Esophagus squamous epithelium (tissue), 5 donors: ENCODE measurements at regions not wholly inside any gene's neighbourhood (a gene's known extent, or its start where the extent isn't known, plus 50 kb on each side); places are given as distances from the start of the nearest gene placed in this dataset.

Experiments
- DNase-seq: peaks from one replicate; lab custom pipeline; 2025; lab: John Stamatoyannopoulos, UW
- H3K27ac ChIP-seq, 4 donors: fragments of 200-600 bp; sonication (generic); one replicate each; pipeline ENCODE4 v1.5.1; 2016 to 2019; ENCODE audit warnings: mild to moderate bottlenecking in 1 of 4
- H3K27me3 ChIP-seq, 4 donors: fragments of 200-600 bp; sonication (generic); 1 replicate in 3 of 4; 2 replicates in 1 of 4; pipeline versions ENCODE4 v1.5.1 to v1.6.0; 2017 to 2021; ENCODE audit warnings: antibody characterized with exemption in 1 of 4
- H3K36me3 ChIP-seq, 3 donors: fragments of 200-600 bp; sonication (generic); one replicate each; pipeline ENCODE4 v1.5.1; 2016 to 2019
- H3K4me1 ChIP-seq, 3 donors: fragments of 200-600 bp; sonication (generic); one replicate each; pipeline ENCODE4 v1.5.1; 2017 to 2019
- H3K4me3 ChIP-seq, 4 donors: fragments of 200-600 bp; sonication (generic); 1 replicate in 3 of 4; 2 replicates in 1 of 4; pipeline ENCODE4 v1.5.1; 2016 to 2019; ENCODE audit warnings: mild to moderate bottlenecking in 2 of 4, moderate library complexity in 1 of 4
- H3K9me3 ChIP-seq, 3 donors: fragments of 200-600 bp; sonication (generic); one replicate each; pipeline ENCODE4 v1.5.1; 2016 to 2019
- POLR2A ChIP-seq, 4 donors: fragments of 450-650 bp; IDR thresholded peaks; one replicate each; pipeline ENCODE4 v1.6.1; 2017; ENCODE audit warnings: antibody characterized with exemption in 4 of 4, mild to moderate bottlenecking in 4 of 4, moderate library complexity in 3 of 4
- WGBS, 2 donors: methylation state at CpG; one replicate each; pipeline ENCODE4 v1.1.5; 2018; 5-methylcytosine and 5-hydroxymethylcytosine counted together
- intact Hi-C: fragments of 100-400 bp; cut with DNase I; formaldehyde crosslinking; loops from one replicate; pipeline ENCODE4 v1.15.0; 2022
- TF ChIP-seq, protein P1 (sequence below), 6 experiments: fragments of 450-650 bp in 4 of 6; fragments of 200-600 bp in 2 of 6; sonication (generic) in 2 of 6; IDR thresholded peaks; one replicate each; pipeline ENCODE4 v1.5.1; 2016 to 2019; ENCODE audit warnings: antibody characterized with exemption in 6 of 6, mild to moderate bottlenecking in 4 of 6, moderate library complexity in 4 of 6
- donor health status: DM: yes; HTN: yes; CAD: no.

- Histone ChIP-seq H3K9me3 (no peaks in the 10 kb centered on the region), H3K27ac (no peak overlapping the region), H3K36me3 (no peaks in the 10 kb centered on the region), H3K4me1 (no peaks in the 10 kb centered on the region), H3K4me3 (no peak overlapping the region), H3K27me3 (no peaks in the 10 kb centered on the region)
- intact Hi-C loops = no loop called here
- DNase-seq = no peak
- no peak for TF ChIP-seq POLR2A (IDR thresholded peaks at IDR 0.05)
- WGBS, 2 donors = 23 to 41% methylated on average over 8 of the region's 8 CpGs
These were observed 1124.2 kb upstream of the WWC1 start for GRCh38 chr5:167167191-167167795.

DNA sequence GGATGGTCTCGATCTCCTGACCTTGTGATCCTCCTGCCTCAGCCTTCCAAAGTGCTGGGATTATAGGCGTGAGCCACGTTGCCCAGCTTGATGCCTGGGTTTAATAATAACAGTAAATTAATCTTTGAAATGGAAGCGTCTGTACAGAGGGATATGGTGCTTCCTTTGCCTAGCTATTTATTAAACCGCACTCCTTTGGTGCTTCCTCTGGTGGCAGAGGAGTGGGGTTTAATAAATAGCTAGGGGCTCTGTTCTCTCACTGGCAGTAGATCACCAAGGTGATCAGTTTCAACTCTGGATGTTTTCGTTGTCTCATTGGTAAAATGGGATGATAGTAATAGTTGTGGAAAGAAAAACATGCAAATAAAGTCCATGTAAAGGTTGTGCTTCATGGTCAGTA is 1122.5 kb upstream of the WWC1 start:
- H3K27ac ChIP-seq = no peak overlapping the region
- H3K4me3 ChIP-seq = no peak overlapping the region
- TF ChIP-seq, protein P1, sequence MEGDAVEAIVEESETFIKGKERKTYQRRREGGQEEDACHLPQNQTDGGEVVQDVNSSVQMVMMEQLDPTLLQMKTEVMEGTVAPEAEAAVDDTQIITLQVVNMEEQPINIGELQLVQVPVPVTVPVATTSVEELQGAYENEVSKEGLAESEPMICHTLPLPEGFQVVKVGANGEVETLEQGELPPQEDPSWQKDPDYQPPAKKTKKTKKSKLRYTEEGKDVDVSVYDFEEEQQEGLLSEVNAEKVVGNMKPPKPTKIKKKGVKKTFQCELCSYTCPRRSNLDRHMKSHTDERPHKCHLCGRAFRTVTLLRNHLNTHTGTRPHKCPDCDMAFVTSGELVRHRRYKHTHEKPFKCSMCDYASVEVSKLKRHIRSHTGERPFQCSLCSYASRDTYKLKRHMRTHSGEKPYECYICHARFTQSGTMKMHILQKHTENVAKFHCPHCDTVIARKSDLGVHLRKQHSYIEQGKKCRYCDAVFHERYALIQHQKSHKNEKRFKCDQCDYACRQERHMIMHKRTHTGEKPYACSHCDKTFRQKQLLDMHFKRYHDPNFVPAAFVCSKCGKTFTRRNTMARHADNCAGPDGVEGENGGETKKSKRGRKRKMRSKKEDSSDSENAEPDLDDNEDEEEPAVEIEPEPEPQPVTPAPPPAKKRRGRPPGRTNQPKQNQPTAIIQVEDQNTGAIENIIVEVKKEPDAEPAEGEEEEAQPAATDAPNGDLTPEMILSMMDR (IDR thresholded peaks at IDR 0.05) = no peak
- no peak for TF ChIP-seq POLR2A (IDR thresholded peaks at IDR 0.05)
- no peaks in the 10 kb centered on the region for H3K9me3 ChIP-seq
- H3K27me3 ChIP-seq = no peaks in the 10 kb centered on the region
- 82 to 87% methylated on average over 6 of the region's 6 CpGs for WGBS, 2 donors
- H3K4me1 ChIP-seq = no peaks in the 10 kb centered on the region
- intact Hi-C loops = no loop called here
- DNase-seq = no peak
- no peaks in the 10 kb centered on the region for H3K36me3 ChIP-seq

DNA sequence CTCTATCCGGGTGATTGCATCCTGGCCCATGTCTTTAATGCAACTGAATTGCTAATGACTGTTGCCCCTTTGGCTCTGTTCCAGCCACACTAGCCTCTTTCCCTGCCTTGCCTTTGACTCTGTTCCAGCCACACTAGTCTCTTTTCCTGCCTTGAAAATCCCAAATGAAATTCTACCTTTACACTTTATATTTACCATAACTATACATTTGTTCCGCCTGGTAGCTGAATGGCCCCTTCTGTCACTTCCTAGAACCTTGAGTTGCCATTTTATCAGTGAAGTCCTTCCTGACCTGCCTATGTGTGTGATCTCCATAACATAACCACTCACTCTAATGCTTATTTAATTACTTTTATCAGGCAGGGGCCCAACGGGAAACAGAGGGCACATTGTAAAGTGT is 1120.4 kb upstream of the WWC1 start:
- Histone ChIP-seq H3K9me3 (no peaks in the 10 kb centered on the region), H3K36me3 (no peaks in the 10 kb centered on the region), H3K4me3 (no peak overlapping the region), H3K27ac (no peak overlapping the region), H3K4me1 (no peaks in the 10 kb centered on the region), H3K27me3 (no peaks in the 10 kb centered on the region)
- no peak for TF ChIP-seq POLR2A (IDR thresholded peaks at IDR 0.05)
- TF ChIP-seq, protein P1 (IDR thresholded peaks at IDR 0.05) = no peak
- no peak for DNase-seq
- 80 to 84% methylated on average over 3 of the region's 3 CpGs for WGBS, 2 donors
- intact Hi-C loops = no loop called here

- Histone ChIP-seq H3K36me3 (no peaks in the 10 kb centered on the region), H3K4me3 (no peak overlapping the region), H3K4me1 (no peaks in the 10 kb centered on the region), H3K27me3 (no peaks in the 10 kb centered on the region), H3K27ac (no peak overlapping the region), H3K9me3 (no peaks in the 10 kb centered on the region)
- no peak for TF ChIP-seq POLR2A (IDR thresholded peaks at IDR 0.05)
- TF ChIP-seq, protein P1 (IDR thresholded peaks at IDR 0.05) = no peak
- intact Hi-C loops = no loop called here
- DNase-seq = no peak
- 62 to 70% methylated on average over 4 of the region's 4 CpGs for WGBS, 2 donors
These were observed 1113.7 kb upstream of the WWC1 start for GRCh38 chr5:167177736-167178135.

DNA sequence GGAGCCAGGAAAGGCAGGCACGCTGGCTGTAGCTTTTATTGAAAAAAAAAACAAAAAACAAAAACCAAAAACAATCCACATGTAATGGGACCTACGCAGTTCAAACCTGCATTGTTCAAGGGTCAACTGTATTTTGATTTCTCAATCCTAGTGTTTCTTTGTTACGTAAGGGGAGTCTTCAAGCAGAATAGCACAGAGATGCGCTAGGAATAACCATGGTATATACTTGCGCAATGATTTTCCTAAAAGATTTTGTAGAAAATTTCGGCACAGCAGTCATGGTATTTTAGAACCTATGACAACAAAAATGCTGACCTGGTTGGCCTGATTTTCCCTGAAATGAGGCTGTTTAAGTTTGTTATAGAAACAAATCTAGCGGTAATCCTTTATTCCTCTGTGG is 1110.5 kb upstream of the WWC1 start:
- 69 to 73% methylated on average over 7 of the region's 7 CpGs for WGBS, 2 donors

More for the DNA sequence above, 1110.5 kb upstream of the WWC1 start:
- H3K27ac ChIP-seq = no peak overlapping the region
- no peaks in the 10 kb centered on the region for H3K4me1 ChIP-seq
- DNase-seq = no peak
- H3K9me3 ChIP-seq = no peaks in the 10 kb centered on the region
- no peaks in the 10 kb centered on the region for H3K36me3 ChIP-seq
- H3K27me3 ChIP-seq = no peaks in the 10 kb centered on the region
- intact Hi-C loops = no loop called here
- no peak for TF ChIP-seq POLR2A (IDR thresholded peaks at IDR 0.05)
- TF ChIP-seq, protein P1 (IDR thresholded peaks at IDR 0.05) = no peak
- H3K4me3 ChIP-seq = no peak overlapping the region
